HG02981 (cell line): ENCODE measurements at regions not wholly inside any gene's neighbourhood (a gene's known extent, or its start where the extent isn't known, plus 50 kb on each side); places are given as distances from the start of the nearest gene placed in this dataset.
"Not testable (repeated sequence)": the region's sequence is repeated elsewhere in the genome, so short reads cannot be mapped to it uniquely, and the experiment has no call there.

ENCODE experiments used
- ATAC-seq: cut with Tn5 transposase; IDR thresholded peaks from one replicate; pipeline ENCODE4 v1.9.1; 2021; ENCODE audit warnings: mild to moderate bottlenecking, moderate library complexity; ENCODE audit not compliant: unreplicated experiment

DNA sequence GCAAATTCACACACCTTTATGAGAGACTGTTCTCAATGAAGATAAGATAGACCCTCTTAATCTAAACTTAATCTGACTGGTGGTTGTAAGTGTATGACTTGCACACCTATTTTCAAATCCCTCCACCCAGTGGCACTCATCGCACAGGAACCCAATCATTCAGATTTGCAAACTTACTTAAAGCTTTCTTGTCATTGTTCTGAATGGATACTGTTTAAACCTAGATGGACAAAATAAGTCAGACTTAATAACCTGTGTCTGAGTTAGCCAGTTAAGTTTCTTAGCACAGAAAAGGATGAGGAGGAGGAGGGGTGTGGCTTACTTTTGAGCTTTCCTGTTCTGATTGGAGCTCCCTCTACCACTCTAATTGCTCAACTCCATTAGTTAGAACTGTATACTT lies 252.4 kb upstream of the CCNH start:
- no peak for ATAC-seq

DNA sequence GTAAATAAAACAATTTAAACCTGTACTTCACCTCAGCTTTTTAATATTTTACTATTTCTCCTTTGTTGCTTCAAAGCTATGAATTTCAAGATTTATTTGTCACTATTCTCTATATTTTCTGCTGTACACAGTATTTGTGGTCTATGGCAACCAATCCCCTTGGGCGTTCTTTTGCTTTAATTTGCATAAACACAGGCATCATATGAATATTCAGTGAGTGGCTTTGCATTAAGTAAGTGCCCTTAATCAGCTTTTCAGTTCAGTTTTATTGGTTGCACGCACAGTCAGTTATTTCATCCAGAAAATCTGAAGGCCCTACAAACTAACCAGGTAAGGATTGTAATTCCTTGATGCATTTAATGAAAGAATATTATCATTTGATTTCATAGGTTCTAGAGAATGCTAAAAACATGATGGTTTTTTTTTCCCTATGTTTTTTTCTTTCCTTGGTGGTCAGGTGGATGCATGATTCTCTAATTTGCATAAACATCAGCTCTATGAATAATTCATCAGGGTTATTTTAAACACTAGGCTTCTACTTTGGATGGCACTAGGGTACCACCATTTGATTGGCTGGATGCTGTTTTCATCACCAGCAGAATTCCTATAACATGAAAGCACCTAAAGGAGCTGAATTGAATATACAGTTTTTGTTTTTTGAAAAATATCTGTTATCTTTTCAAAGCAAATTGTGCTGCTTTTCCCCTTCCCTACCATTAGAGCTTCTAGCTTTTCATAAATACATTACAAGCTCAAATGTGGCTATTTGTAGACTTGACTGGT lies 249.2 kb upstream of the CCNH start:
- no peak for ATAC-seq

DNA sequence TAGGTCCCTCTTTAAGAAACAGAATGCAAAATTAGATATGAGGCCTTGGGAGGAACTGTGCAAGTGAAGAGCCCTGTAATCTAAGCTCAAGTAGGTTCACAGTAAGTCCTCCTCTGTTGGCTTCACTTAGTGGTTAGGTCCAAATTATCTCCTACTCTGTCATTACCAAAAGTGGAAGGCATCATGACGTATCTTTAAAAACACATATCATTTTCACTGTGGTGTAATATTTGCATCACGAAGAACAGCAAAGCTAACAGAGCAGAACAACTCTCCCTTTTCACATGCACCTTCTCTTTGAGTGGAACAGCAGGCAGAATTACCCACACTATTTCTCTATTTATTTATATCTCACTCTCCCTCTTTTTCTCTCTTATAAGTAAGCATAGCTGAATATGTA lies 240.5 kb upstream of the CCNH start:
- ATAC-seq, result no peak

DNA sequence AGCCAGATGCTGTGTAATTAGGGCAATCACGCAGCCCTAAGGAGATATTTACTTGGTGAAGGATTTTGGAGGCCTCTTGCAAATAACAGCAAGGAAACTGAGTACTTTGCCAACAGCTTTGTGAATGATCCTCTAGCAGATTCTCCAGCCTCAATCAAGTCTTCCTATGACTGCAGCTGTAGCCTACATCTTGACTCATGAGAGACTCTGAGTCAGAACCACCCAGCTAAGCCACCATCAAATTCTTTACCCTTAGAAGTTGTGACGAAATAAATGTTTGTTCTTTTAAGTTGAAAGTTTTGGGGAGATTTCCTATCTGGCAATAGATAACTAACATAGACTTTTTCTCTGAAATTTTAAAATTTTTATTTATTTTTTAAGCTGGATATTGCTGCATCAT lies 237.6 kb upstream of the CCNH start:
- no peak for ATAC-seq

DNA sequence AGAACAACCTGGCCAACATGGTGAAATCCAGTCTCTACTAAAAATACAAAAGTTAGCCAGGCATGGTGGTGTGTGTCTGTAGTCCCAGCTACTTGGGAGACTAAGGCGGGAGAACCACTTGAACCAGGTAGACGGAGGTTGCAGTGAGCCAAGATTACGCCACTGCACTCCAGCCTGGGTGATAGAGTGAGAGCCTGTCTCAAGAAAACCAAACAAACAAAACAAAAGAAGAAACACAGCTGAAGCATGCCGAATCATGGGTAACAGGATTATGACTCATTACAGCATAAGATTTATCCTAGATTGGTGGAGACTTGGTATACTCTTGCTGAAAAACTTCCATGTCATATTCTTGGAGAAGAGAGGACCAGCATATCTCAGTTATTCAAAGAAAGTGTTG lies 236.7 kb upstream of the CCNH start:
- no peak for ATAC-seq

DNA sequence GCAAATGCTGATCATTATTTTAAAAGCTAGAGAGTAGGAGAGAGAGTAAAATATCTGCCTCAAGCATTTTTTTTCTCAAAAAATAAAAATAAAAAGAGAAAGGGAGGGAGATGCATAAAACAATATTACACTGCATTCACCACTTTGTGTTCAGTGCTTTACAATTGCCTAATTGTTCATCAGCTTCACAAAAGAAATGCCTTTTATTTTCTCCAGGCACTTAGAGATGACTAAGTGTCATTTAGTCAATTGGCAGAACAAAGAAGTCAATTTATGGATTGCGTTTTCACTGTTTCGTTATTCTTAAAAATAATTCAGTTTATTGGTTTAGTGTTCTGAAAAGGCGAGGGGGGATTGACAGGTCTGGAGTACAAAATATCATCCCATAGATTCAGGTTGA lies 232.5 kb upstream of the CCNH start:
- no peak for ATAC-seq

DNA sequence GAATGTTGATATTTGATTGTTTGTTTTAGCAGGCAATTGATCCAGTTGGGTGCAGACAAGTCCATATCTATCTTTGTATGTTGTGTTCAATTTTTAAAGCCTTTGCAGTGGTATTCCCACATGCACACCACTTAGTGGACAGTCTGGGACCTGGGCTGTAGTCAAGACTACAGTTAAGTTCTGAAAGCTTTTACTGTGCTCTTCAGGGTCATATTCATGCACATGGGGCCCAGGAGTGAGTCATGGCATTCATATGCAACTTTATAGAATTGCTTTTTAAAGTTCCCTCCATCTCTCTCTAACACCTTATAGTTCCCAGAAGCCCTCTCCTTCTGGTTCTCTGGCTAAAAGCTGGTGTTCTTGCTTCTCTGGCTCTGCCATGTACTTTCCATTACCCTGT lies 228.2 kb upstream of the CCNH start:
- no peak for ATAC-seq

DNA sequence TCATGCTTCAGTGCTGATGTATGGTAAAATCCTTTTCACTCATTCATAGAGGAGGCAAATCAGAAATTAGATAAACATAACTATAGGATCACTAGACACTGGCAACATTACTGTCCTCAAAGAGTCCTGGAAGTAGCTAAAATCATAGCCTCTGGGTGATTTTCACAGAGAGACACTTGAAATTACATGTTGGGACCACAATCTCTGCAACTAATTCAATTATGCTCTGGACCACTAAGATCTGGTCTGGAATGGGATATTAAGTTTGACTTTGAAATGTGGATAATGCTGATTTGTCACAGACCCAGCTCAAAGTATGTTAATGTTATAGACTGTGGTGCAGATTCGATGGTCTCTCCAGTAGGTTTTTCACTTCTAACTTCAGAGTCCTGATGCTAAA lies 214.6 kb upstream of the CCNH start:
- no peak for ATAC-seq

DNA sequence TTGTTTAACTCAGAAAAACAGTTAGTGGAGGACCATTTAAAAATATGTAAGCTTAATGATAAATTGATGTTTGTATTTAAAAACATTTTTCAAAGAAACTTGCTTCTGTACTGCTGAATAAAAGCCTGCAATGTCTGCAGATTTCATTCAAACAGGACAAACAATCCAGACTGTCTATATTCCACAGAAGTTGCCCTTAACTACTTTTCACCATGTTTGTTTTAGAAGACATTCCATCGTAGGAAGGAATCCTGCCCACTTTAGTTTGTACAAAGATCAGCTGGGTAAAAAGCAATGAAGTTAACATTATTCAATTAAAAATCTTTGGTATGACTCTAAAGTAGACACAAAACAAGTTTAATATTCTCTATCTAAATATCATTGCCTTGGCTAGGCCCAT lies 195.7 kb upstream of the CCNH start:
- ATAC-seq, result no peak

DNA sequence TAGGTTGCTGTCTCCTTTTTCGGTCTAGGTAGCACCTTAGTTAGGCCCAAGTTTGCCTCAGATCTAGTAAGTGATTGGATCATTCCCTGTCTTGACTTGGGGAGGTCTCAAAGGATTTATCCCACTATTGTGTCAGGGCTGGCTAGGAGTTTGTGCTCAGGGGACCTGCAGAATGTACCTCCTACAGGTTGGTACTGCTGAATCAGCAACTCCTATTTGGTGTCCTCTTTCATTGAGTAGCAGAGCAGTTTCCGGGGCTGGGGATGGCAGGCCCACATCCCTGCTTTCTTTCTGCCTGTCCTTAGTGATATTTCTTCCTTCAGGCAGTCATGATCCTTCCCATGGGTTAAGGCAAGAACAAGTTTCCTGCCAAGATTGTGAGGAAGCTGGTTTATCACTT lies 192.9 kb upstream of the CCNH start:
- no peak for ATAC-seq

DNA sequence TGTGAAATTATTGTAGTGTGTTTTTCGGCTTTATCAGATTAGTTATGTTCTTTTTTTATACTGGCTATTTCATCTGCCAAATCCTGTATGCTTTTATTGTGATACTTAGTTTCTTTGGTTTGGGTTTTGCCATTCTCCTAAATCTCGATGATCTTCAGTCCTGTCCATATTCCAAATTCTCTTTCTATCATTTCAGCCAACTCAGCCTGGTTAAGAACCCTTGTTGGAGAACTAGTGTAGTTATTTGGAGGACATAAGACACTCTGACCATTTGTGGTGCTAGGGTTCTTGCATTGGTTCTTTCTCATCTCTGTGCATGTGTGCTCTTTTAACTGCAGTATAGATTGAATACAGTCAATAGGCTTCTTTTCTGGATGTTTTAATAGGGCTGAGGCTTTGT lies 187.0 kb upstream of the CCNH start:
- no peak for ATAC-seq

DNA sequence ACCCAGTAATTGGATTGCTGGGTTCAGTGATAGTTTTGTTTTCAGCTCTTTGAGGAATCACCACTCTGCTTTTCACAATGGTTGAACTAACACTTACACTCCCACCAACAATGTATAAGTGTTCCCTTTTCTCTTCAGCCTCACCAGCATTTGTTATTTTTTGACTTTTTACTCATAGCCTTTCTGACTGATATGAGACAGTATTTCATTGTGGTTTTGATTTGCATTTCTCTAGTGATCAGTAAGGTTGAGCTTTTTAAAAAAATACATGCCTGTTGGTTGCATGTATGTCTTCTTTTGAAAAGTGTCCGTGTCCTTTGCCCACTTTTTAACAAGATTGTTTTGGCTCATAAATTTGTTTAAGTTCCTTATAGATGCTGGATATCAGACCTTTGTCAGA lies 185.7 kb upstream of the CCNH start:
- no peak for ATAC-seq

DNA sequence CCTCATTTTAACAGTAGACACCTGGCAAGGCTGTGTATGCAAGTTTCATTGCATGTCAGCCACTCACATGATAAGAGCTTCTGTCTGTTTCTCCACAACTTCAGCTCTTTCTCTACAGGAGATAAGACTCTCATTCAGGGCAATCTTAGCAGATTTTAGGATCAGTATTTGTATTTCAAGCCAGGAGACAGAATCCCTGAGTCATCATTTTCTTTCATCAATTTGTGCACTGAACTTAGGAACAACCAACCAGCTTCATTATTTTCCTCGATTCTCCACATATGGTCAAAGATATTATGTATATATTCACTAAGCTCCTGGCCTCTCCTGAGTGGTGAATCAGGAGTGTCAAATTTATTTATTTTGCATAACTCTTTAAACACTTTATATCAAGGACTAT lies 181.8 kb upstream of the CCNH start:
- ATAC-seq, result no peak

DNA sequence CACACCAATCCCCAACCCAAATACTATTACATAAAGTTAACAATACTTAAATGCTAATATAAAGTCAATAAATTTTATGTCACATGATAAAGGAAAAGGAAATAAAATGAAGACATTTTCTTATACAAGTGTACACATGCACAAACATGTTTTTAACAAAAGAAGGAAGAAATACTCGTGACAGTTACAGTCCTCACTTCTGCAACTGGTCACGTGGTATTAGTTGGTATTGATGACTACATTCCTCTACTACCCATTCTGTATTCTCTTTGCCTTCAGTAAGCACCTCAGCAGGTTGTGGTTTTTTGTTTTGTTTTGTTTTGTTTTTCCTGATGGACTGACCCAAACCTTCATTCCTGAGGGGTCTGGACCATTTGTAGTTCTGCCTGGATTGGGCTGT lies 176.9 kb upstream of the CCNH start:
- ATAC-seq, result no peak

DNA sequence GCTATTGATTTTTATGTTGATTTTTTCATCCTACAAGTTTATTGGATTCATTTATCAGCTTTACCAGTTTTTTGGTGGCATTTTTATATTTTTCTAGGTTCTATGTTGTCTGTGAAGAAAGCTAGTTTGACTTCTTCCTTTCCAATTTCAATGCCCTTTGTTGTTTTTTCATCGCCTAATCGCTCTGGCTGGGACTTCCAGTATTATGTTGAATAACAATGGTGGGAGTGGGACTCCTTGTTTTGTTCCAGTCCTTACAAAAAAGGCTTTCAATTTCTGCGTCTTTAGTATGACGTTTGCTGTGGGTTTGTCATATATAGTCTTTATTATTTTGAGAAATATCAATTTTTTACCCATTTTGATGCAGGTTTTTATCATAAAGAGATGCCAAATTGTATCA lies 175.6 kb upstream of the CCNH start:
- no peak for ATAC-seq

DNA sequence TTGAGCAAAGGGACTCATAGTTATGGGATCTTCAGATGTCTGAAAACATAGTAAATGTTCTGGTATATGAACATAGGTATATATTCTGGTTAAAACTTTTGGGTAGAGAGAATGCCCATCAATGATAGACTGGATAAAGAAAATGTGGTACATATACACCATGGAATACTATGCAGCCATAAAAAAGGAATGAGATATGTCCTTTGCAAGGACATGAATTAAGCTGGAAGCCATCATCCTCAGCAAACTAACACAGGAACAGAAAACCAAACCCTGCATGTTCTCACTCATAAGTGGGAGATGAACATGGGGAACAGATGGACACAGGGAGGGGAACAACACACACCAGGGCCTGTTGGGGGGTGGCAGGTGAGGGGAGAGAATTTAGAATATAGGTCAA lies 171.0 kb upstream of the CCNH start:
- not testable (repeated sequence) for ATAC-seq

DNA sequence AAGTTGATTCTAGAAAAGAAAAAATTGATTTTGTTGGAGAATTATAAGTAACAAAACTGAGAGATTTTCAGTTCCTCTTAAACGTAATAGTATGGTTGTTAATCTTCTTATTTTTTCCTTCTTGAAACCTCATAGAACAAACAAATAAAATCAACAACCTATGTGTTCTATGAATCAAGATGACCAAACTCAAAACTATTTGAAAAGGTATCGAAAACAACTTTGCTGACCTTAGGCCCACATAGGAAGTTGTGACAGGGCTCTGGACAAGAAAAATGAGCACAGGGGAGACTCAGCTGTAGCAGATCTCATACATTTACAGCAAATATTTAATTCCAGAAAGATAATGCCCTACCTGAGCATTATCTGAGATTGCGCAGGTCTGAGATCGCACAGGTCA lies 169.4 kb upstream of the CCNH start:
- no peak for ATAC-seq

DNA sequence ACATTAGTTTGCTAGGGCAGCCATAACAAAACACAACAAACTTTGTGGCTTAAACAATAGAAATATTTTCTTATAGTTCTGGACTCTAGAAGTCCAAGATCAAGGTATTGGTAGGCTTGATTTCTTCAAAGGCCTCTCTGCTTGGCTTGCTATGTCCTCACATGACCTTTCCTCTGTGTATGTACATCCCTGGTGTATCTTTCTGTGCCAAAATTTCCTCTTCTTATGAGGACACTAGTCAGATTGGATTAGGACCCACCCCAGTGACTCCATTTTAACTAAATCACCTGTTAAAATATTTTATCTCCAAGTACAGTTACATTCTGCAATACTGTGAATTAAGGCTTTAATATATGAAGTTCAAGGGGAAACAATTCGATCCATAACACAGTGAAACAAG lies 168.9 kb upstream of the CCNH start:
- no peak for ATAC-seq

DNA sequence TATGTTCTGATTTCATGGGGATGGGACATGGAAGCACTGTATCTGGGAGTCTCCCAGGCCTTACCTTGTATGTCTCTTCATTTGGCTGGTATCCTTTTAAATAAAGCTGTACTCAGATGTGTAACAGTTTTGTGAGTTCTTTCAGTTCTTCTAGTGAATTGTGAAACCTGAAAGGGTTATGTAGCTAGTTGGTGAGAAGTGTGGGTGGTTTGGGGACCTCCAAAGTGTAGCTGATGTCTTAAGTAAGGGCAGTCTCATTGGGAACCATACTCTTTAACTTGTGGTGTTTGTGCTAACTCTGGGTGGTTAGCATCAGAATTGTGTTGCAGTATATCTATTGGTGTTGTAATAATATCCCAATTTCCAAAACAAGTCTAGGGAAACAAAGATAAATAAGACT lies 166.9 kb upstream of the CCNH start:
- ATAC-seq, result no peak

DNA sequence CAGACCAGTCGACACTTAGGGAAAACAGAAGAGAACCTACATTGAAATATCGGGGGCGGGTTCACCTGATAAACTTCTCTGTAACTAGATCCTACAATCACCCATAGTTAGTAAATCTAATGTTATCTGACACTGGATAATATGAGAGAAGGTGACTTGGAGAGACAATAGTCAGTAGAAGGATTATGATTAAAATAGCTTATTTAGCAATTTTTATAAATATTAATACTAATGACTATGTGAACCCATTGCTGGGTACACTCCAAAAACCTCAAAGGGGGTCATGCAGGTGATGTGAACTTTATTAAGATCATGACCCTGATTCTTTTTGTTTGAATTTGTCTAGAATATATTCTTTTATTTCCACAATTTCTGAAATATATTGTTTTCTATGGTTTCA lies 164.1 kb upstream of the CCNH start:
- no peak for ATAC-seq

DNA sequence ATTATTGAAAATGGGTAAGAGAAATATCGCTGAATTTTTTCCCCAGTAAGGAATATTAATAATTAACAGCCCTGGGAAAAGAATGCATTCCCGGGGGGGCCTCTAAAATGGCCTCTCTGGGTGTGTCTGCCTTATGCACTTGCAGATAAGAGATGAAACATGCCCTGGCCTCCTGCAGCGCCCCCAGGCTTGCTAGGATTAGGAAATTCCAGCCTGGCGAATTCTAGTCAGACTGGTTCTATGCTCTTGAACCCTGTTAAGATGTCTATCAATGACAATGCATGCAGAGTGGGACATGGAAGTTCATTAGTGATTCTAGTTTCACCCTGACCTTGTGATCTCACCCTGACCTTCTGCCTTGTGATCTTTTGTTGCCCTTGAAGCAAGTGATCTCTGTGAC lies 163.6 kb upstream of the CCNH start:
- not testable (repeated sequence) for ATAC-seq

DNA sequence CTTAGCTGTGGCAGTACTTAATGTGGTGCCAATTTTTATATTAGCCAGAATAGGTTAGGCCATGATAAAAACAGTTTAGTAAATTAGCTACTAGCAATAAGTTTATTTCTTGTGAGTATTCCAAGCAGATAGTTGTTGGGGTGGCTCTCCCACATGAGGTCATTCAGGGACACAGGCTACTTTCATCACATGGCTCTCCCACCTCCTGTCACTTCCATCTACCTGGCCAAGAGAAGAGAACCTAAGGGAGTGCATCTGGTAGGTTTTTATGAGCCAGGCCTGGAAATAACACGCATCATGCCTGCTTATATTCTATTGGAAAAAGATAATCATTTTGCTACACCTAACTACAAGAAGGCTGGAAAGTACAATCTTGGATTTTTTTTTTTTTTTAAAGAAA lies 161.4 kb upstream of the CCNH start:
- ATAC-seq, result no peak

DNA sequence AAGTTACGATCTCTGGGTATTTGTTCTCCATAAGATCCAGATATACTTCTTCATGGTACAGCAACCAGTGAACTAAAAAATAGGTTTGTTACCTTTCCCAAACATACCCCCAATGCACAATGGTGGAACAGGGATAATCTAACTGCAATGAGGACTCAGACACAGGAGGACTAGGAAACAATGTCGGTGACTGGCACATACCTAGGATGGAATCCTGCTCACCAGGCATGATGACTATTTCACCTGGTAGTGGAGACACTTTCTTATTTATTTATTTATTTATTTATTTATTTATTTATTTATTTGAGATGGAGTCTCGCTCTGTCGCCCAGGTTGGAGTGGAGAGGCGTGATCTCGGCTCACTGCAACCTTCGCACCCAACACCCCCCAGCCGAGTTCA lies 159.9 kb upstream of the CCNH start:
- ATAC-seq, result no peak
